ENCODE measurements at regions not wholly inside any gene's neighbourhood (a gene's known extent, or its start where the extent isn't known, plus 50 kb on each side); places are given as distances from the start of the nearest gene placed in this dataset.

DNA sequence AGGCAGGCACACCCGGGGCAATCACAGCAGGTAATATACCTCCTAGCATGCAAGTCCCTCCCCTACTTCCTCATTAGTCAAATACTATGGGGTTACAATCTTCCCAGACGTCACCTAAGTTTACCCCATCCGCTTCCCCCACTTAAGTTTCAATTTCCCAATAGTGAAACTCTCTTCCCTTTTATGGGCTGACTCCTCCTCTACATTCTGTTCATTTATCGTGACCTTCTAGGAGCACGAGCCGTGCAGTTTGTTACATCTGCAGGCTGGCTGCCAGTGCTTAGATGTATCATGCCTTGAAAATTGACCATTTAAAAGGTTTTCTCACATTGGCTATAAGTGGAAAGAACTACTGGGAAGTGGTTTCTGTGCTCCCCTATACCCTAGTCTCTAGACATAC is 1357.8 kb upstream of the CRIM1 start:
- DNase-seq (ENCODE audit: low spot score): no peak

DNA sequence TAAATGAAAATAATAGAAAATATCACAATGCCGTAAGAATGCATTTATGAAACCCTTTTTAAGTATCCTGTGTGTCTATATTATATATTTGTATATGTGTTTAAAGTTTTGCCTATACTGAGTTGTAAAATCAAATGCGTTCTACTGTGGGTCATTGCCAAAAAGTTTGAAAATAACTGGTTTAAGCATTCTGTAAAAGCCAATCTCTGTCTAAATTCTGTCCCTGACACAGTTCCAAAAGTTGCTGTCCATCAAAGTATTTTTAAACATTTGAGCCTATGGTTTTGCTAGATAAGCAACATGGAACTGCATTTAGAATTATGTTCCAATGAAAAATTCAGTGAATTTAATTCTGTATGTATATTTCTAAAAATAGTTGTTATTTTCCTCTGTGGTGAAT is 1360.4 kb upstream of the CRIM1 start:
- no peak for DNase-seq (ENCODE audit: low spot score)

DNA sequence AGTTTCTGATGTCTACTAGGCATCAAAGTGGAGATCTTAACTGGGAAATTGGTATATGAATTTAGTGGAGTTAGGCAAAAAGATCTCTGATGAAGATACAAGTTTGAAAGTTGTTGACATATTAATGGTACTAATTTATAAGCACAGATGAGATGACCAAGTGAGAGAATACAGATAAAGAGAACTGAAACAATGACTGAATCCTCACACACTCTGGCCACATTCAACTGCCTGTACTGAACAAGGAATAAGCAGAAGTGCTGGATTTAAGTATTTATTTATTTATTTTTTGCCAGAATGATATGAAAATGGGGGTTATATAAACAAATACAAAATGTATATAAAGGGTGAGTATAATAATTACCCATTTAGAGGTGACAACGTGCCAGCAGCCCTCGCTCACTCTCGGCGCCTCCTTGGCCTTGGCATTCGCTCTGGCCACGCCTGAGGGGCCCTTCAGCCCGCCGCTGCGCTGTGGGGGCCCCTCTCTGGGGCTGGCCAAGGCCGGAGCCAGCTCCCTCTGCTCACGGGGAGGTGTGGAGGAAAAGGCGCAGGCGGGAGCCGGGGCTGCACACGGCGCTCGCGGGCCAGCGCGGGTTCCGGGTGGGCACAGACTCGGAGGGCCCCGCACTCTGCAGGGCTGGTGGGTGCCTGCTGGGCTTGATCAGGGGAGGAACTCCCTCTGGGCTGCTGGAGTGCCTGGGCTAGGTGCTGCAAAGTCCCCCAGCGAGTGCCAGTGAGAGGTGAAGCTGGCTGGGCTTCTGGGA is 1363.9 kb upstream of the CRIM1 start:
- DNase-seq (ENCODE audit: low spot score): no peak

DNA sequence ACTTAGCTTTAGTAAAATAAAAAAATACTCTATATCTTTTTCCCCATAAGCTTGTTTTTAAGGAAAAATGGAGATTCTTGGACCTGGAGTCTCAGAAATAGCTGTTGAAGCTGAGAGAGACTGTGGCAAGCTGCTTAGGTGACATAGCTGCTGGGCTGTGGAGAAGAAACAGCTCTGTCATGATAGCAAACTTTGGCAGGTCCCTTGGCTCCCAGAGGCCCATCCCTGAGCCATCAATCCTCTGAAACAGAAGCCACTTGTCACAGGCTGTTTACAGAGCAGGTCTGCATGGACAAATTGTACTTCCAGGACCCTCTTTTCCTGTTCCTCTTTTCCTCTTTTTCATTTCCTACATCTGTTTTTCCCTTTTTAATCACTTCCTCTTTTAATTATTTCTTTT is 1370.1 kb upstream of the CRIM1 start:
- DNase-seq (ENCODE audit: low spot score): no peak

DNA sequence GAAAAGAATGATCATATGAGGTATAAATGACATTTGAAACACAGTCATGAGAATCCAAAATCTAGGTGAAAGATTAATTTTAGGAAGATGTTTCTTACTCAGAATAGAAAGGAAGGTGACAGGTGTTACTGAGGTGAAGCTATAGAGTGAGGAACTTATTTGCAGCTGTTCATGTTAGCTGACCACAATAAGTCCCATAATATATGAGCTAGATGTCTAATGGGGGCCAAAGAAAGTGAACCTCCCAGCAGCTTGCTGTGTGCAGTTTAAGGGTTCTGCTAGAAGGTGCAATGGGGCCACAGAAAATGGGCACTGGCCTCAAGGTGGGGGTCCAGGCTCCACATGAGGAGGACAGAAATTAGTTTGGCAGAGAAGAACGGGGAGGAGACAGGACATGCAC is 1374.9 kb upstream of the CRIM1 start:
- DNase-seq (ENCODE audit: low spot score): no peak

DNA sequence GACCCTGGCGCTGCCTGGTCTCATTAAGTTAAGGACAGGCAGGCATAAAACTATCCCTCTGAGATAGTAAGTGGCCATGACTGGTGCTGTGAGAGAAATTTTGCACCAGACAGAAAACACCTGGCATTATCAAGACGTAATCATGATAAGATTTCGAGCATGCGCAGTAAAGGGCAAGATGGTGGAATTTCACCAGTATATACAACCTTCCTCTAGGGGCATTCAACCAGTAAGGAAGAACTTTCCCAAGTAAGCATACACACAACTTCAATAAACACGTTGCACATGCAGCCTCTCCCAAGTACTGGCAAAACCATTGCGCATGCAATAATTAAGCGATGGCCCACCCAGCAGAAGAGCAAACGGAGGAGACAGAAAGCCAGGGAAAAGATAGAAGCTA is 1376.4 kb upstream of the CRIM1 start:
- no peak for DNase-seq (ENCODE audit: low spot score)

DNA sequence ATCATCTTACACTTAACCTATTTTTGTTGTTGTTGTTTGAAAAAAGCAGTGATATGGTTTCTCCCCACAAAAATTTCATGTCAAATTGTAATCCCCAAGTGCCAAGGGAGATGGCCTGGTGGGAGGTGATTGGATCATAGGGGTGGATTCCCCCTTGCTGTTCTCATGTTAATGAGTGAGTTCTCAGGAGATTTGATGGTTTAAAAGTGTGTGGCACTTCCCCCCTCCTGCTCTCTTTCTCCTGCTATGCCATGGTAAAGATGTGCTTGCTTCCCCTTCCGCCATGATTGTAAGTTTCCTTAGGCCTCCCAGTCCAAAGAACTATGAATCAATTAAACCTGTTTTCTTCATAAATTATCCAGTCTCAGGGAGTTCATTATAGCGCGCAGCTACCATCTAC is 1362.7 kb upstream of the FAM98A start:
- DNase-seq (ENCODE audit: low spot score): no peak

DNA sequence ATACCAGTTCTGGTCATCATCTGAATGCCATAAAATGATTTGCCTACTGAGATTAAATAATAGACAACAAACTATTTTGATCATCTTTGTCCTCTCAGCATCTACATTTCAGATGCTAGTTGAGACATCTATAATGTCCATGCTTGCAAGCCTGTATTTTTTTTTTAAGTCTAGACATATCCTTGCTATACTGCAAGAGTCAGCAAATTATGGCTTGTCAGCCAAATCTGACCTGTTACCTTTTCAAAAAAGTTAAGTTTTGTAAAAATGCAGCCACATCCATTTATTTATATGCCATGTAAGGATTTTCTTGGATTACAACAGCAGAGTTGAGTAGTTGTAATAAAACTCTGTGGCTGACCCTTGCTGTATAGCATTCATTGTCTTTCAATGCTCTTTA is 1355.7 kb upstream of the FAM98A start:
- no peak for DNase-seq (ENCODE audit: low spot score)

DNA sequence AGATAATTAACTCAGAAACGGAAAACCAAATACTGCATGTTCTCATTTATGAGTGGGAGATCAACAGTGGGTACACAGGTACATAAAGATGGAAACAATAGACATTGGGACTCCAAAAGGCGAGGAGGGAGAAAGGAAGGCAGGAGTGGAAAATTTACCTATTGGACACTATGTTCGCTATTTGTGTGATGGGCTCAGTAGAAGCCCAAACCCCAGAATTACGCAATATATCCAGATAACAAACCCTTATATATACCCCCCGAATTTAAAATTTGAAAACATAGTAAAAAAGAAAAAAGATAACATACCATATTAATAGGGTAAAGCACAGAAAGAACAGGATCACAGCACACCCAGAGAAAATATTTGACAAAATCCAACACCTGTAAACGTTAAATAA is 1351.7 kb upstream of the FAM98A start:
- no peak for DNase-seq (ENCODE audit: low spot score)

DNA sequence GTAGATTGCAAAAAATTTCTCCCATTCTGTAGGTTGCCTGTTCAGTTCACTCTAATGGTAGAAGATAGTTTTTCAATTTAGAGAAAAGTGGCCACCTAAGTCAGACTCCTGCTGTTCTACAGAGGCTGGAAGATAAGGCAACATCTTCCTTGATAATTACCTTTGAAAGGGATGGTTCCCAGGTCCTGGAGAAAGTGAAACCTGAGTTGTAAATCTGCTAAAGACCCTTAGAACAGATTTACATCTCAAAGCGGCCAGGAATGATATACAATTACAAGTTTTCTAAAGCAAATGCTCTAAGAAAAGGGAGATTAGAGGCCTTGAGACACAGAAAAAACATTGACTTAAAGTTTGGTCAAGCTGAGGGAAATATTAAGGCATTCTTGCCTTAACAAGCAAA is 1350.2 kb upstream of the FAM98A start:
- DNase-seq (ENCODE audit: low spot score): no peak

DNA sequence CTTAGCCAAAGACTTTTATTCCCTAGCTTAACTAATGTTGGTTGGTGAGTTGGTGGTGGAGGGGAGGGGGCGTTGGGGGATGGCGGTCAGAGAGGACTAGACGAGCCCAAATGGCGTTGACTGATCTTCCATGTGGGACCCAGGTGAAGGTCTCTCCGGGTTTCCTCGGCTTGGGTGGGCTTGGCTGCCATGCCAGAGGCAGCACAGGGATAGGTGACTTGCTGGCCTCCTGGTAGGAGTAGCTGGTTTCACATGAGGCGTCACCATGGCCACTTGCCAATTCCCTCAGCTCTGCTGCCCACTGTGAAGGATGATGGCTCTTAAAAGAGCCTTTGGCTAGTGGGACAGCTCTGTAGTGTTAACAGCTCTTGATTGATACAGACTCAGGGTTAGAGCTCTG is 1337.0 kb upstream of the FAM98A start:
- no peak for DNase-seq (ENCODE audit: low spot score)

DNA sequence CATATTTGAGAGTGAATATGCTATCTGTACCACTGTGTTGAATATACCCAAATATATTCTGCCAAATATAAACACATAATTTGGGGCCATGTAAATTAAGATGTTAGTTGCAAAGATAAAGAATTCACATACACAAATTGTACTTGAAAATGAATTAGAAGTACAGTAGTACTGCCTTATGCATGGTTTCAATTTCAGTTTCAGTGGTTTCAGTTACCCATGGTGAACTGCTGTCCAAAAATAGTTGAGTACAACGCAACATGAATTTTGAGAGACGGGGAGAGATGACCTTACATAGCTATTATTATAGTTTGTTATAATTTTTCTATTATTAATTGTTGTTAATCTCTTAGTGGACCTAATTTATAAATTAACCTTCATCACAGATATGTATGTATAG is 1313.0 kb upstream of the FAM98A start:
- DNase-seq (ENCODE audit: low spot score): no peak

DNA sequence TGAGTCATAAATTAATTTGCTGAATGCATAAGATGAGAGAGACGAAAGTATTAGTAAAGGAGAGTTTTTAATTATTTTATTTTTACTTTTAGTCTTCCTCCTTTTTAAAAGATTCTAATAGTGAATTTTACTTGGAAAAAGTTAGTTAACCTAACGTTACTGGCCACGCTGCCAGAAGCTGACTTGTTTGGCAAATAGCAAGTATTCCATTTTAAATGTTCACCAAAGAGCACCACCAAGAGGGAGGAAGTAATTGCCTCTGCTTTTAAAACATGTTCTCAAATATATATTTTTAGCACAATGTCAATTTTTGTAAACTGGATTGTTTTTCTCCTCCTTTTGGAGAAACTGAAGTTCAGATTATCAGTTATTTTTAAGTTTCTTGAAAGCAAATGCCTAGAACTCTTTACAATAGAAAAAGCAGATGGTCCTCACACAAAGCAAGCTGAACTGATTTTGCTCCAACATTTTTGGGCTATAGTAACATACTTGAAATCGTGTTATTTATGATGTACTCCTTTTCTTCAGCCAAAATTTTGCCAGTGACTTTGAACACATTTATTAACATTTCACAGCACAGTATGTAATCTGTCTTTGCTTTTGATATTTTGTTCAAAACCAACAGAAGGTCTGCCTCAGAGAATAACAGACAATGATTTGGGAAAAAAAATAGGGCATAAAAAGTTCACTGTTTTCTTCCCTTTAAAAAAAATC is 1311.0 kb upstream of the FAM98A start:
- no peak for DNase-seq (ENCODE audit: low spot score)

DNA sequence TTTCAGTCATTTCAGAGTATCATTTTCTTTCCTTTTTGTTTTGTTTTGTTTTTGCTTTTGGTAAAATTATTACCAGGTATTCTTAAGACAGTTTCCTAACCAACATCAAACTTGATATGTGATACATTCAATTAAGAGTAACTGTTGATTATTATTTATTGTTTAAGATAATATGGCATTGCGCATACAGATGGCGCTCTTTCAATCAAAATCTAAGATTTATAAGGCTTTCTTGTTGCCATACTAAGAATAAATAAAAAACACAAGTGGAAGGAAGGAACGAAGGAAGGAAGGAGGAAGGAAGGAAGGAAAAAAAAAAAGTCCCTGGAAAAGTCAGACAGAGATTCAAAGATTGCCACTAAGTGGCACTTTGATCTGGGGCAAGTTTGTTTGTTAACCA is 1308.7 kb upstream of the FAM98A start:
- no peak for DNase-seq (ENCODE audit: low spot score)

DNA sequence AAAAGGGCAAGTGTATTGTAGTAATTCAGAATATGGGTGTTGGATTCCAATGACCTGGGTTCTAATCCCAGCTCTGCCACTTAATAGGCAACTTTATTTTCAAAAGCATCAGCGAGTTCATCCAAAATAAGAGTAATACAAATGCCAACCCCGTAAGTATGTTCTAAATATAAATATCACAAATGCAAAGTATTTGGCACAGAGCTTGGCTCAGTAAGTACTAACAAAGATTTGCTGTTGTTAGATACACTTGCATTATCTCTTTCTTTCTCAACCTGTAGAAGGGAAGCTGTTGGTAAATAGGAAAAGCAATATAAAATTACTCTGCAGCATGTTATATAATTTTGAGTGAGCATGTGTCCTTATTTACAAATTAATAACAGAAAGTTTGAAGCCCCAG is 1302.6 kb upstream of the FAM98A start:
- DNase-seq (ENCODE audit: low spot score): no peak

DNA sequence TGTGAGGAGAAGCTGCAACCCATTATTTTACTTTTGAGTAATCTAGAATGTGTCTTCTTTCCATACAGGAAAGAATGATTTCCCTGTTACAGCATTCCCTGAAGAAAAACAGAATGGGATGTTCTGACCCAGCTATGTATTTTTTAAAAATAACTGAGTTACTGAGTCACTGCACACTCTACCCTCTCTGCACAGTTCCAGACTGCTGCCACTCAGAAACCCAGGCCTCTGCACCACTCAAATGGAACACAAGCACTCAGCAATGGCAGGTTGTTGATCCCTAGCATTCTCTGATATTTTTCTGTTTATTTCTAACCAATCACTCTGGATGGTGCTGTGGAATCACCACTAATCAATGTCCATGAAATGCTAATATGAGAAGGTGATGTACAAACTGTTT is 1300.0 kb upstream of the FAM98A start:
- DNase-seq (ENCODE audit: low spot score): no peak

DNA sequence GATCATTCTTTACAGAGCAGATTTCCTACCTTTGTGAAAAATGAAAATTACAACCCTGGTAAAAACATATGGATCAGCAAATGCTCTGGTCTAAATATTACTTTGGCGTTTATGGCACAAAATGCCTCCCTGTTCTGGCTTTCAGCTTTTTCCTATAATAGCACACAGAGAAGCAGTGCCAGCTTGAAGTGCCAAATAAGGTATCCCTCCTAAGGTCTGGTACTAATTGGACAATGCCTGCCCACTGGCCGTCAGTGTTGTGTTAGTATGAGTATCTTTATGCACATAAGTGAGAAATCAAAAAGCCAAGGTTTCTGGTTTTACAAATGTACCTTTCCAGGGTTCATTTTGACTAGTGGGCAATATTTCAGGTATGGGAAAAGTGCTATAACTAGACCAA is 1293.7 kb upstream of the FAM98A start:
- DNase-seq (ENCODE audit: low spot score): no peak

DNA sequence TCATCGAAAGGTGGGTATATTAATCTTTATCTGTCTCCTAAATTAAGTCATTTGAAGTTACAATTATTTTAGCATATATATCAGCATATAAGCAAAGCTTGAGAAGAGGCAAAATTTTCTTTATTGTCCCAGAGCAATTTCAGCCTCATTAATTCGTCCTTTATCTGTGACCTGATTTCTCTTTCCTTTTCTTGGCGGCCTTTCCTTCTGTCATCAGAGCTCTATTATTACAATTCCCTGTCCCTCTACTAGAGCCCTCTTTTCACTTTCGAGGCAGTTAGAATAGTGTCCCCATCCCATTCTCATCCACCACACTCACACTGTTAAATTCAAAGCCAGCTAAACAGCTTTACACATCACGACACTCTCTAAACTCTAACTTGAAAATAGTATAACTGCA is 1293.2 kb upstream of the FAM98A start:
- DNase-seq (ENCODE audit: low spot score): no peak

DNA sequence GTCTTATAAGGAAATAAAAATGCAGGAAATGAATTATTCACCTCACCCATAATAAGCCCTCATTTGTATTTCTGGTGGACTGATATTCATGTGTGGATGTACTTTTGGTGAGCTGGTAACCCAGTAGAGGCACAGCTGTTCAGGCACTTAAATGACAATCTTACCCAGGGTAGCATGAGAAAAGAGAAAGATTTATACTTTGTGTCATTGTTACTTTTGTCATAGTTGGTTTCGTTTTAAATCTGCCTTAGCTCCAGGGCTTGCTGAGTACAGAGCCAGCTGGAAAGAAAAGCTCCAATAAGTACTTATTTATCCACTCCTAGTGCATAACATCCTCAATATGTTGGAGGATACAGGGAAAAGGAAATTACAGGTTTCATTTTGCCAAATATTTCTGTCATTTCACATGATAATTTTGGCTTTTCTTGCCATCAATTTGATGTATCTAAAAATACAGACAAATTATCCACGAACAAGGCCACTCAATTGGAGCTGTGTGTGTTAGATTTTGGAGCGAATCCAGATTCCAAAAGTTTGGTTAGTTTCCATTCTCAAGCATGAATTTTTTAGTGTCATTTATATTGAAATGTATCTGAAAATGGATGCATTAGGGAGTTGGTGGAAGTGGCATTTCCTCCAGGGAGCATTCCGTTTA is 1276.1 kb upstream of the FAM98A start:
- no peak for DNase-seq (ENCODE audit: low spot score)

DNA sequence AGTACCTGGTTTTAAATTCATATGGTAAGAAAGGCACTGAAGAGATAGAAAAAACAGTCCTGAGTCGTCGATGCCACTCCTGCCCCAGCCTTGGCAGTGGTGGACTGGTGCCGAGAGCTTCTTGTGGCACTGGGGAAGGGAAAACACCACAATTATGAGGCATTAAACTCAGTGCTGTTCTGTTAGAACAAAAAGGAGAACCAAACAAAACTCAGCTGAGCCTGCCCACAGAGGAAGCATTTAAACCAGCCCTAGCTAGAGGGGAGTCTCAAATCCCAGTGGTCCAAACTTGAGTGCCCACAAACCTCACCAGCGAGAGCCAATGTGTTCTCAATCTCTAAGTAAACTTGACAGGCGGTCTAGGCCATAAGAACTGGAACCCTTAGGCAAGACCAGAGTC is 1254.5 kb upstream of the FAM98A start:
- DNase-seq (ENCODE audit: low spot score): no peak

DNA sequence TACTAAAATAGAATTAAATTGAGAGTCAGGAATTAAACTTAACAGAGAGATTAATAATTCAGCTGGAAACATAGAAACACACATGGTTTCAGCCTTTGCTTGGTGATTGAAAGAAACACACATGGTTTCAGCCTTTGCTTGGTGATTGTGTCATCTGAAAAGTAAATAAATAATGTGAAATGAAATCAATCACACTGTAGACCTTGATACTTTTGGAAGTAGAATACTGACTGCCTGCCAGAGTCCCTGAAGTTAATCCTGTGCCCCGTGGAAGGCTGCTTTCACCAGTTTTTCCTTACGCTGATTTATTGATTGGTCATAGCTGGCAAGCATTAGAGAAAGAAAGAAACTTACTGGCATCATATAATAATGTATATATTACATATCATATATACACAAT is 1252.7 kb upstream of the FAM98A start:
- DNase-seq (ENCODE audit: low spot score): no peak

DNA sequence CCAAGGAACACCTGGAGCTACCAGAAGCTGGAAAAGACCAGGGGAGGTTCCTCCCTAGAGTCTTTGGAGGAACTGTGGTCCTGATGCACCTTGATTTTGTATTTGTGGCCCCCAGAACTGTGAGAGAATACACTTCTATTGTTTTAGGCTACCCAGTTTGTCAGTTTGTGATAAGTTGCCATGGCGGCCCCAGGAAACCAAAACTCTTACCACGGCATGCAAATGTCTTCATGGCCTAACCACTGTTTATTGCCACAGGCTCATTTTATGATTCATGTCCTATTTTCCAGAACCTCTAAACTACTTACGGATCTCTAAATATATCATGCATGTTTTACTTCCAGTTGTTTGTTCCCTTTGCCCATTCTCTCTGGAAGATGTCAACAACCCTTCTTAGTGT is 1250.7 kb upstream of the FAM98A start:
- no peak for DNase-seq (ENCODE audit: low spot score)

DNA sequence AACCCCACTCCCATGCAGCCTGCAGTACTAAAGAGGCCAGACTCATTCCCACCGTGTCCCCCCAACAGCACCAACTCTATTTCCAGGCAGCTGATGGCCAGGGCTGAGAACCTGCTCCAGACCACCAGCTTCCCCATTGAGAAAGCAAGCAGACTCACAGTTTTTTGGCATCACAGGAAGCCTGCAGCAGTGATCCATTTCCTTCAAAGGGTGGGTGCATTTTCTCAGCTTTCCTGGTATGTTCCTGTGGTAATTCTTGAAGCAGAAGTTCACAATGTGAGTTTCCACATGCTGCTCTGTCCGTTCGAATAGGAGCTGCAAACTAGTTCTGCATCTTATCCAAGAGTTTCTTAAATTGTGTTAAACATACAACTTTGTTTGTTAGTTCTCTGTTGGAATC is 1249.6 kb upstream of the FAM98A start:
- no peak for DNase-seq (ENCODE audit: low spot score)

Measured in mesenteric fat pad (tissue), 1 donor.